Right atrium auricular region (tissue), 2 donors: ENCODE measurements at regions not wholly inside any gene's neighbourhood (a gene's known extent, or its start where the extent isn't known, plus 50 kb on each side); places are given as distances from the start of the nearest gene placed in this dataset.

Experiments used
- DNase-seq: peaks from one replicate; pipeline ENCODE4 v3.0.0-alpha.2; 2019; ENCODE audit warnings: low spot score
- H3K27ac ChIP-seq, 2 donors: fragments of 200-600 bp; sonication (generic); 1 replicate in 1 of 2; 2 replicates in 1 of 2; pipeline ENCODE4 v1.5.1; 2016 to 2019
- H3K27me3 ChIP-seq, 2 donors: fragments of 200-600 bp; sonication (generic); one replicate each; pipeline versions ENCODE4 v1.5.1 to v1.6.0; 2017 to 2019
- H3K36me3 ChIP-seq: fragments of 200-600 bp; sonication (generic); one replicate; pipeline ENCODE4 v1.5.1; 2016
- H3K4me1 ChIP-seq, 2 donors: fragments of 200-600 bp; sonication (generic); one replicate each; pipeline versions ENCODE4 v1.5.1 to v1.6.0; 2017 to 2019
- H3K4me3 ChIP-seq, 2 donors: fragments of 200-600 bp; sonication (generic); 1 replicate in 1 of 2; 2 replicates in 1 of 2; pipeline ENCODE4 v1.5.1; 2017 to 2019; ENCODE audit warnings: mild to moderate bottlenecking in 1 of 2, moderate library complexity in 1 of 2
- H3K9me3 ChIP-seq, 2 donors: fragments of 200-600 bp; sonication (generic); one replicate each; pipeline ENCODE4 v1.5.1; 2019
- TF ChIP-seq, protein P1 (sequence below), 2 donors: fragments of 200-600 bp; sonication (generic); IDR thresholded peaks; one replicate each; pipeline ENCODE4 v1.5.1; 2019; ENCODE audit warnings: antibody characterized with exemption in 2 of 2

DNA sequence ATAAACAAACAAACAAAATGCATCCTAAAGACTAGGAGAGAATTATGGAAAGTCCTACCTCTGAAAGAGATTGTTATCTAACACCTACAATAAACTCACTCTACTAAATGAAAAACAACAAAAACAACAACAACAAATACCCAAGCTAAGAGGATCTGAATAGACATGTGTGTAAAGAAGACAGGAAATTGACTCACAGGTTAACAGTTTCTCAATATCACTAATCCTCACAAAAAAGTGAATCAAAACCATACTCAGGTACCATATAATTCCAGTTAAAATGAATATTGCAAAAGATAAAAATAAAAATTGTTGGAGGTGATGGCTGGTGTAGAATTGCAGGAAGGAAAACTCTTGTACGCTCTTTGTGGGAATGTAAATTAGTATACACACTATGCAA, 110.4 kb upstream of the TOP3B start:
- Histone ChIP-seq H3K9me3 (no peaks in the 10 kb centered on the region), H3K36me3 (no peaks in the 10 kb centered on the region), H3K4me1 (no peaks in the 10 kb centered on the region), H3K4me3 (no peak overlapping the region), H3K27me3 (no peaks in the 10 kb centered on the region), H3K27ac (no peak overlapping the region)
- TF ChIP-seq, protein P1, sequence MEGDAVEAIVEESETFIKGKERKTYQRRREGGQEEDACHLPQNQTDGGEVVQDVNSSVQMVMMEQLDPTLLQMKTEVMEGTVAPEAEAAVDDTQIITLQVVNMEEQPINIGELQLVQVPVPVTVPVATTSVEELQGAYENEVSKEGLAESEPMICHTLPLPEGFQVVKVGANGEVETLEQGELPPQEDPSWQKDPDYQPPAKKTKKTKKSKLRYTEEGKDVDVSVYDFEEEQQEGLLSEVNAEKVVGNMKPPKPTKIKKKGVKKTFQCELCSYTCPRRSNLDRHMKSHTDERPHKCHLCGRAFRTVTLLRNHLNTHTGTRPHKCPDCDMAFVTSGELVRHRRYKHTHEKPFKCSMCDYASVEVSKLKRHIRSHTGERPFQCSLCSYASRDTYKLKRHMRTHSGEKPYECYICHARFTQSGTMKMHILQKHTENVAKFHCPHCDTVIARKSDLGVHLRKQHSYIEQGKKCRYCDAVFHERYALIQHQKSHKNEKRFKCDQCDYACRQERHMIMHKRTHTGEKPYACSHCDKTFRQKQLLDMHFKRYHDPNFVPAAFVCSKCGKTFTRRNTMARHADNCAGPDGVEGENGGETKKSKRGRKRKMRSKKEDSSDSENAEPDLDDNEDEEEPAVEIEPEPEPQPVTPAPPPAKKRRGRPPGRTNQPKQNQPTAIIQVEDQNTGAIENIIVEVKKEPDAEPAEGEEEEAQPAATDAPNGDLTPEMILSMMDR (IDR thresholded peaks at IDR 0.05), result no peak
- no peak for DNase-seq

DNA sequence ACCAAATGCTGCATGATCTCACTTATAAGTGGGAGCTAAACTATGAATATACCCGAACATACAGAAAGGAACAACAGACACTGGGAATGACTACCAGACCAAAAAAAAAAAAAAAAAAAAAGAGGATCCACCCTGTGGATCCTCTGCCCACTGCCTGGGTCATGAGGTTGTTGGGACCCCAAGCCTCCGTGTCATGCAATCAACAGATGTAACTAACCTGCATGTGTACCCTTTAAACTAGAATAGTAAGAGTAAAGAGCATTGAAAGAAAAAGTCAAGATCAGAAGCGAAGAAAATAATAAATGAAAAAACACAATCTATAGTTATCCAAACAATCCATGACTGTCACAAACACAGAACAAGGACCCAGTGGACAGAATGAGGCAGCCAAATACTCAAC, 109.5 kb upstream of the TOP3B start:
- H3K4me1 ChIP-seq, result no peaks in the 10 kb centered on the region
- H3K9me3 ChIP-seq, result no peaks in the 10 kb centered on the region
- H3K27me3 ChIP-seq, result no peaks in the 10 kb centered on the region
- TF ChIP-seq, protein P1 (IDR thresholded peaks at IDR 0.05), result no peak
- no peak overlapping the region for H3K4me3 ChIP-seq
- H3K27ac ChIP-seq, result no peak overlapping the region
- no peaks in the 10 kb centered on the region for H3K36me3 ChIP-seq
- no peak for DNase-seq

DNA sequence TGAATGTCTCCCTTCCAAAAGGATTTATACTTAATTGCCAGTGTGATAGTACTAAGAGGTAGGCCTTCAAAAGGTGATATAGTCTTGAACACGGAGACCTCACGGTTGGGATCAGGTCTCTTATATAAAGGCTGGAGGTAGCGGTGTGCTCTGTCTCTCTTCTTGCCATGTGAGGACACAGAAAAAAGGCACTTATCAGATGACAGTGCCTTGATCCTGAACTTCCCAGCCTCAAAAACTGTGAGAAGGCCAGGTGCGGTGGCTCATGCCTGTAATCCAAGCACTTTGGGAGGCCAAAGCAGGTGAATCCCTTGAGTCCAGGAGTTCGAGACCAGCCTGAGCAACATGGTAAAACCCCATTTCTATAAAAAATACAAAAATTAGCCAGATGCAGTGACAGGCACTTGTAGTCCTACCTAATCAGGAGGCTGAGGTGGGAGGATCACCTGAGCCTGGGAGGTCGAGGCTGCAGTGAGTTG, 108.9 kb upstream of the TOP3B start:
- TF ChIP-seq, protein P1 (IDR thresholded peaks at IDR 0.05), result no peak
- H3K27ac ChIP-seq, result no peak overlapping the region
- no peaks in the 10 kb centered on the region for H3K9me3 ChIP-seq
- no peak overlapping the region for H3K4me3 ChIP-seq
- H3K36me3 ChIP-seq, result no peaks in the 10 kb centered on the region
- H3K27me3 ChIP-seq, result no peaks in the 10 kb centered on the region
- H3K4me1 ChIP-seq, result no peaks in the 10 kb centered on the region
- no peak for DNase-seq

DNA sequence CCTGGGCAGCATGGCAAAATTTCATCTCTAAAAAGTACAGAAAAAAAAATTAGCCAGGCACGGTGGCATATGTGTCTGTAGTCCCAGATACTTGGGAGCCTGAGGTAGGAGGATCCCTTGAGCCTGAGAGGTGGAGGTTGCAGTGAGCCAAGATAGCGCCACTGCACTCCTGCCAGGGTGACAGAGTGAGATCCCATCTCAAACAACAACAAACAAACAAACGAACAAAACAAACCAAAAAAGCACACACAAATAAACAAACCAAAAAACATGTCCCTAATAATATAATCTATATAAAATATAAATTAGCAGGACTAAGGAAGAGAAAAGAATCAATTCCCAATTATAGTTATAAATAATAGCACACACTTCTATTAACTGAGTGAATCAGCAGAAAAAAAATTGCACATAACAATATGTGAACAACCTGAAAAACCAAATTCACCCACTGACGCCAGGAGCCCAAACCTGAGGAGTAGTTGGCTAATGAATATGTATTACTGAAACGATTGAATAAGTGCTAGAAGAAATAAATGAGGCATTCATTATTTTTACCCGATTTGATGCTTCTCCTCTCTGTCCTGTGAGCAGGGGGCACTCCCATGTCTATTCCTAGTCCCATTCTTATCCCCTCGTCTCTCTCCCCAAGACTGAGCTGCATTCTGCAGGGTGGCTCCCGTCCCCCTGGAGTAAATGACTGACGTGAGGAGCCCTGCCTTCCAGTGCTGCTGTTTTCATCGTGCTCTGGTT, 108.2 kb upstream of the TOP3B start:
- TF ChIP-seq, protein P1 (IDR thresholded peaks at IDR 0.05), result no peak
- no peaks in the 10 kb centered on the region for H3K27me3 ChIP-seq
- H3K4me3 ChIP-seq, result no peak overlapping the region
- no peaks in the 10 kb centered on the region for H3K4me1 ChIP-seq
- no peaks in the 10 kb centered on the region for H3K9me3 ChIP-seq
- DNase-seq, result peak; percentile 36
- no peak overlapping the region for H3K27ac ChIP-seq
- H3K36me3 ChIP-seq, result no peaks in the 10 kb centered on the region

DNA sequence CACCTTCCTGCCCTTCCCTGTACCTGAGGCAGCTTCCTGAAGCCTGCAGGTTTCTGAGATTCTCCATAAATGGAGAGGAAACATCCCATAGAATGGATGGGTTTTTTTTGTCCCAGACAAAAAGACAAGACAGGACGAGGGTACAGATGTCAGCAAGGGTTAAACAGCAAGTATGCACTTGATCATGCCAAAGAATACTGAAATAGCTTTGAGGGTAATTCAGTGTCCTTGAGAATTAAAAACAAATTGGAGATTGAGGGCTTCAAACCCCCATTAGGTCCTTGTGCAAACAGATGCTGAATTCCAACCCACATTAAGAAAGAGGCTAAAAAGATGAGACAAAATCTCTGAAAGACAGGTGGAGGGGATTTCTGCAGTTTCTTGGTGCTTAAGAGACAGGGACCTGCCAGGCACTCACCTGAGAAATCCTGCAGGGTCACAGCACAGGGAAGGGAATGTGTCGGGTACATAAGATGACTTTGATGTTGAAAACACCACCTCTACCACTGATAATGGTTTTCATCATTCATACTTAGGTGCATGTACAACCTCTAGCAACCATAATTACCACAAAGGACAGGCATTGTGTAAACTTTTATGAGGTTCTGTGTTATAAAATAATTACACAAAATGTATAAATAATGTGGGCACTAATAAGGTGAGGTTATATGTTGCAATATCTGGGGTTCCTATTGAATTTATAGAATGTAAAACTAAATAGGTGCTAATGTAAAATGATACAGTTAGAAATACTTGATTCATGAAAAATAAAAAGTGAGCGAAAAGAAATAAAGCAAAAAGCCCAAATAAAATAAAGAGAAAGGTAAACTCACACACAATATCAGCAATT, 107.1 kb upstream of the TOP3B start:
- Histone ChIP-seq H3K4me3 (no peak overlapping the region), H3K4me1 (no peaks in the 10 kb centered on the region), H3K27ac (no peak overlapping the region), H3K9me3 (no peaks in the 10 kb centered on the region), H3K36me3 (no peaks in the 10 kb centered on the region), H3K27me3 (no peaks in the 10 kb centered on the region)
- TF ChIP-seq, protein P1 (IDR thresholded peaks at IDR 0.05), result no peak
- no peak for DNase-seq
